HS-5 (cell line): ENCODE measurements at regions not wholly inside any gene's neighbourhood (a gene's known extent, or its start where the extent isn't known, plus 50 kb on each side); places are given as distances from the start of the nearest gene placed in this dataset.
"Not testable (repeated sequence)": the region's sequence is repeated elsewhere in the genome, so short reads cannot be mapped to it uniquely, and the experiment has no call there.

Experiments used
- DNase-seq: peaks from one replicate; pipeline ENCODE4 v3.0.0-alpha.2; 2012; ENCODE audit warnings: low read depth

DNA sequence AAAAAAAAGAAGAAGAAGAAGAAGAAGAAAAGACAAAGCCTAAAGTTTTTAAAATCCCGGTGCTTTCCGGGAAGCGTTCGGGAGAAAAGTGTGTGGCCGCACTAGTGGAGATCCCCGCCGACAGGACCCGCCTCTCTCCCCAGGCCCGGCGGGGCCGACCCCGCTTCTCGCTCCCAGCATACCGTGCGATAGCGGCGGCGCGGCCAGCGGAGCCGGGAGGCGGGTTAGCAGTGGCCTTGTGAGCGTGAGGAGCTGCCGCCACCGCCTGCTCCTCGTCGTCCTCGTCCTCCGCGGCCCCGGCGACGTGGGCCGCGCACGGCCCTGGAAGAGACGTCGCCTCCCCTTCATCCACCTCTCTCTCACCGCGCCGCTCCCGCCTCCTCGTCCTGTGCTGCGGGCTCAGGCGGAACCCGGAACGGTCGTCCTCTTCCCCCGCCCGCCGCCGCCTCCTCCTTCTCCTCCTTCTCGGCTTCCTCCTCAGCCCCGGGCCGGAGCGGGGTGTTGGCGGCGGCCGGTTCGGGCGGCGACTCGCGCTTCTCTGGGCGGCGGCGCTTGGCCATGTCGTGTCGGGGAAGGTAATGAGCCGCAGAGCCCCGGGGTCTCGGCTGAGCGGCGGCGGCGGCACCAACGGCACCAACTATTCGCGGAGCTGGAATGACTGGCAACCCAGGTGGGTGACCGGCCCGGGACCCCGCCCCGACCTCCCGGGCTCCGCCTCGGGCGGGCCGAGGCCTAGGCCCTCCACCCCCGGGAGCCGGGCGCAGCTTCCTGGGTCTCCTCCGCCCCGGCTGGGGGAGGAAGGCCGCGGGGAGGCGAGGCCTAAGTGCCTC, 62.6 kb upstream of the CDR2 start:
- peak; percentile 31 for DNase-seq

DNA sequence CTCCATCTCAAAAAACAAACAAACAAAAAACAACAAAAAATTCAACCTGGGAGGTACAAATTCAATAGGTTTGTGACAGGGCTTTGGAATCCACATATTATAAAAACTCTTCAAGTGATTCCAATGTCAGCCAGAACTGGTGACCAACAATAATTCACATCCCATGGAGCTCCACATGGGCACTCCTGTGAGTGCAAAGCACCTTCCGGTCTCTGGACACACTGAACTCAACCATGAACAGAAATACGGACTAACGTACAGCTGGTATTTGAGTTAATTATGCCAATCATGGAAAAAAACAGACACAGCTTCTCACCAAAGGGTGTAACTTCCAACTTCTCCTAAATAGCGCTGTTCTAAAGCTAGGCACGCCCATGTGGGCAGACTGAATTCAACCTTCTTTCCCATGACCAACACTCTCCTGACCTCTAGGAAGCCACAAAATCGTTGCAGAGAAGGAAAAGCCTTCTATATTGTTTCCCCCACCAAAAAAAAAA, 62.0 kb upstream of the CDR2 start:
- not testable (repeated sequence) for DNase-seq

DNA sequence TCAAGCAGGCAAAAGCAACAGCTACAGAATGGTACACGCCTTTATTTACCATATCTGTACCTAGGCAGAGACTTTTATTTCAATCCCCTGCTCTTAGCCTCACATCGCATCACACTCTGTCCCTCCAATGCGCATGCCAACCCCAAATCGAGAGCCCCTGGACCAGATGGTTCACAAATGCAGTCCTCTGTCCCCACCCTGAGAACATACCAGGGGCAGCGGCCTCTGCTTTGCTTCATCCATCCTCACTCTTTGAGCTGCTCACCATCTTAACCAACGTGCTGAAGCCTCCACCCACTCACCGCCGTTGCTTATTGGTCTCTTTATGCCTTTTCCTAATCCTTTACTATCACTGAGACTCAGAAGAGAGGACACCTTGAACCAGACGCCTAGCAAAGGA, 56.9 kb upstream of the CDR2 start:
- not testable (repeated sequence) for DNase-seq

GRCh38 chr16:22428654-22429053, 54.2 kb upstream of the CDR2 start:
- no peak for DNase-seq

- DNase-seq: no peak
Observed at GRCh38 chr16:22427556-22427955, 53.1 kb upstream of the CDR2 start.

- DNase-seq: no peak
Observed at GRCh38 chr16:22425847-22426246, 51.4 kb upstream of the CDR2 start.

- DNase-seq: no peak
Observed at GRCh38 chr16:22425036-22425801, 50.8 kb upstream of the CDR2 start.

DNA sequence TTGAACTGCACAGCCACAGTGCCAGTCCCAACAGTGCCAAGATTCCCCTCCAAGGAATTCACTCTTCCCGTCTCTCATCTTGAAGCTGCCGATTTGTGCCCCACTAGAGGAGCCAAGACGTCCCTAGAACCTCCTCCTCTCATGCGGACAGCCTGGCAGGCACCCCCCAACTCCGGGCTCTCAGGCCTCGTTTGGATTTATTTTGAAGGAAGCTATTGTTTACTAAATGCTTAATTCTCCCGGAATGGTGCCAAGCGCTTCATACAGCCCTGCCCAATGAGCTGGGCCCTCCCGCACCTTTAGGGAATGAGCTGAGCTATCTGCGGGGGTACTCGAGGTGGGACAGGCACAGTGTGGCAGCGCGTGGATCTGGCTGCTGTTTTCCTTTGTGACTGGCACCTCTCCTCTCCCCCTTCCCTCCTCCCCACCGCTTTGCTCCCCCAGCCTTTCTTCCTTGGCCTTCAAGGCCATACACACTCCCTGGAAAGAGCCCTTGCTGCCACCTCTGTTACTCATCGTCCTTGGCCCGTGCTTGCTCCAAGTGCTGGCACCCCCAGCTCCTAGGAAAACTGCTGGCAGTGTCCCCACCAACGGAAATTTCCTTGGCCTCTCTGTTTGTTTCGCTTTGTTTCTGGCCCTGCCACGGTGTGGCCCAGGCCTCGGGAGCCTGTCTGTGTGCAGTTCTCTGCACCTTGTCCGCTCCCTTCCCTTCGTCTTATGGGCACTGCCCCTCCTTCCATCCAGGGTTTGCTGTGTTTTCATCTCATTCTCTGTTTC, 49.9 kb upstream of the CDR2 start:
- DNase-seq: no peak
